ENCODE measurements at regions not wholly inside any gene's neighbourhood (a gene's known extent, or its start where the extent isn't known, plus 50 kb on each side); places are given as distances from the start of the nearest gene placed in this dataset.
"Not testable (repeated sequence)": the region's sequence is repeated elsewhere in the genome, so short reads cannot be mapped to it uniquely, and the experiment has no call there.

DNA sequence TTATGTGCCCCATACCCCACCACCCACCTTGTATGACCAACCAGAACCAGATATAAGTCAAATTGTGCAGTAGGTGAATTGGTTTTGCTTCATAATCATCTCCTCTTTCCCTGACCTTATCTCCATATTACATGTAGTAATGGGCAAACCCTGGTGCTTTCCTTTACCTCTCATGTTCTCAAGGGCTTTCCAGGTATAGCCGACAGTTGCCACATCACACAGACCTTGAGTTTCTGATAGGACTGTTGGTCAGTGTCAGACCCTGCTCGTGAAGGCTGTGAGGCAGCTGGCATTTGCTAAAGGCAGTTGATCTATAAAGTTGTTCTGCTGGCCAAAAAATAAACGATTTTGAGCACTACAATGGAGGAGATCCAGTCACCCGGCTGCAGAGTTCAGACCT, 145.9 kb downstream of the ALX1 start:
- no peaks in the 10 kb centered on the region for H4K20me1 ChIP-seq (replicated peaks; ENCODE audit: control insufficient read depth, extremely low read depth, insufficient read depth, low read length)
- ChIA-PET POLR2A (no interaction called here), CTCF (interaction anchor here (0.8 to 3.0 kb wide), 19 partner anchors 14 to 526 kb away, joined by 3 to 34 read pairs (median 4); no protein-coding TSS in a partner anchor)
- dilution Hi-C loops (cut with MboI; ENCODE audit: extremely low pct_ligation_motif_present, low sequenced_read_pairs) = loop anchor here (25.0 kb wide), 1 partner anchor 264 kb away; no protein-coding TSS in a partner anchor
- no TSS peak for BruUV-seq (replicated peaks)
- H3K4me2 ChIP-seq (ENCODE audit: insufficient read depth, low read length) = no peak overlapping the region
- H3K9me1 ChIP-seq (replicated peaks; ENCODE audit: control insufficient read depth, extremely low read depth, insufficient read depth, low read length) = no peaks in the 10 kb centered on the region
- no peak for FAIRE-seq
- H3K9me3 ChIP-seq (replicated peaks; ENCODE audit: control insufficient read depth, insufficient read depth, low read length) = no peaks in the 10 kb centered on the region
- no peak overlapping the region for H3K4me3 ChIP-seq (replicated peaks in 1 of 3; ENCODE audit: insufficient read depth in 1 of 3, low read depth in 1 of 3, low read length in 3 of 3)
- no peaks in the 10 kb centered on the region for H3K4me1 ChIP-seq (ENCODE audit: control insufficient read depth, extremely low read depth, insufficient read depth, low read length)
- intact Hi-C loops (cut with micrococcal nuclease) = loop anchor here (1.0 kb wide), 1 partner anchor 22 kb away; no protein-coding TSS in a partner anchor
- H3K79me2 ChIP-seq (ENCODE audit: control insufficient read depth, insufficient read depth, low read length) = no peaks in the 10 kb centered on the region
- no peak overlapping the region for H3K9ac ChIP-seq (replicated peaks; ENCODE audit: extremely low read depth, insufficient read depth, low read length)
- H3K36me3 ChIP-seq (ENCODE audit: control insufficient read depth in 2 of 2, extremely low read depth in 1 of 2, insufficient read depth in 2 of 2, low read length in 2 of 2) = no peaks in the 10 kb centered on the region
- DNase-seq (ENCODE audit: low read depth, low spot score) = no peak
- H3K27me3 ChIP-seq (ENCODE audit: control insufficient read depth in 2 of 2, insufficient read depth in 2 of 2, low read length in 2 of 2) = no peaks in the 10 kb centered on the region
- TF ChIP-seq, protein P1, sequence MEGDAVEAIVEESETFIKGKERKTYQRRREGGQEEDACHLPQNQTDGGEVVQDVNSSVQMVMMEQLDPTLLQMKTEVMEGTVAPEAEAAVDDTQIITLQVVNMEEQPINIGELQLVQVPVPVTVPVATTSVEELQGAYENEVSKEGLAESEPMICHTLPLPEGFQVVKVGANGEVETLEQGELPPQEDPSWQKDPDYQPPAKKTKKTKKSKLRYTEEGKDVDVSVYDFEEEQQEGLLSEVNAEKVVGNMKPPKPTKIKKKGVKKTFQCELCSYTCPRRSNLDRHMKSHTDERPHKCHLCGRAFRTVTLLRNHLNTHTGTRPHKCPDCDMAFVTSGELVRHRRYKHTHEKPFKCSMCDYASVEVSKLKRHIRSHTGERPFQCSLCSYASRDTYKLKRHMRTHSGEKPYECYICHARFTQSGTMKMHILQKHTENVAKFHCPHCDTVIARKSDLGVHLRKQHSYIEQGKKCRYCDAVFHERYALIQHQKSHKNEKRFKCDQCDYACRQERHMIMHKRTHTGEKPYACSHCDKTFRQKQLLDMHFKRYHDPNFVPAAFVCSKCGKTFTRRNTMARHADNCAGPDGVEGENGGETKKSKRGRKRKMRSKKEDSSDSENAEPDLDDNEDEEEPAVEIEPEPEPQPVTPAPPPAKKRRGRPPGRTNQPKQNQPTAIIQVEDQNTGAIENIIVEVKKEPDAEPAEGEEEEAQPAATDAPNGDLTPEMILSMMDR (IDR thresholded peaks at IDR 0.05; ENCODE audit: extremely low read depth in 1 of 2, insufficient read depth in 1 of 2, low read depth in 1 of 2, low read length in 2 of 2) = no peak
- no peak for TF ChIP-seq POLR2AphosphoS5 (IDR thresholded peaks at IDR 0.05; ENCODE audit: insufficient read depth, low read depth, low read length)
- TF ChIP-seq JUN (IDR thresholded peaks at IDR 0.05; ENCODE audit: borderline replicate concordance, insufficient read depth, insufficient read length, low read depth) = no peak
- TF ChIP-seq EZH2 (IDR thresholded peaks at IDR 0.05; ENCODE audit: borderline replicate concordance, low read depth, low read length, severe bottlenecking) = no peak
- TF ChIP-seq POLR2A (IDR thresholded peaks at IDR 0.05; ENCODE audit: low read depth, low read length) = no peak
- TF ChIP-seq, protein P2, sequence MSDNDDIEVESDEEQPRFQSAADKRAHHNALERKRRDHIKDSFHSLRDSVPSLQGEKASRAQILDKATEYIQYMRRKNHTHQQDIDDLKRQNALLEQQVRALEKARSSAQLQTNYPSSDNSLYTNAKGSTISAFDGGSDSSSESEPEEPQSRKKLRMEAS (IDR thresholded peaks at IDR 0.05; ENCODE audit: insufficient read depth, insufficient read length) = no peak
- TF ChIP-seq MYC (IDR thresholded peaks at IDR 0.05; ENCODE audit: low read depth, low read length) = no peak
- no peak for TF ChIP-seq FOS (IDR thresholded peaks at IDR 0.05; ENCODE audit: borderline replicate concordance, insufficient read depth, low read length)
- TF ChIP-seq GATA2 (IDR thresholded peaks at IDR 0.05; ENCODE audit: insufficient read depth, insufficient read length, low read depth, low read length) = no peak
- no peak overlapping the region for H2AFZ ChIP-seq (ENCODE audit: low read depth, low read length)
- H3K27ac ChIP-seq (ENCODE audit: insufficient read depth, low read depth, low read length) = no peak overlapping the region

DNA sequence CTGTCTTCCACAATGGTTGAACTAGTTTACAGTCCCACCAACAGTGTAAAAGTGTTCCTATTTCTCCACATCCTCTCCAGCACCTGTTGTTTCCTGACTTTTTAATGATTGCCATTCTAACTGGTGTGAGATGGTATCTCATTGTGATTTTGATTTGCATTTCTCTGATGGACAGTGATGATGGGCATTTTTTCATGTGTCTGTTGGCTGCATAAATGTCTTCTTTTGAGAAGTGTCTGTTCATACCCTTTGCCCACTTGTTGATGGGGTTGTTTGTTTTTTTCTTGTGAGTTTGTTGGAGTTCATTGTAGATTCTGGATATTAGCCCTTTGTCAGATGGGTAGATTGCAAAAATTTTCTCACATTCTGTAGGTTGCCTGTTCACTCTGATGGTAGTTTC, 153.1 kb downstream of the ALX1 start:
- BruUV-seq (replicated peaks); H2AFZ ChIP-seq (ENCODE audit: low read depth, low read length); H3K9ac ChIP-seq (replicated peaks; ENCODE audit: extremely low read depth, insufficient read depth, low read length); H3K9me1 ChIP-seq (replicated peaks; ENCODE audit: control insufficient read depth, extremely low read depth, insufficient read depth, low read length); H3K27ac ChIP-seq (ENCODE audit: insufficient read depth, low read depth, low read length); CTCF ChIA-PET; DNase-seq (ENCODE audit: low read depth, low spot score); H3K9me3 ChIP-seq (replicated peaks; ENCODE audit: control insufficient read depth, insufficient read depth, low read length); H3K27me3 ChIP-seq (ENCODE audit: control insufficient read depth in 2 of 2, insufficient read depth in 2 of 2, low read length in 2 of 2); H4K20me1 ChIP-seq (replicated peaks; ENCODE audit: control insufficient read depth, extremely low read depth, insufficient read depth, low read length); H3K36me3 ChIP-seq (ENCODE audit: control insufficient read depth in 2 of 2, extremely low read depth in 1 of 2, insufficient read depth in 2 of 2, low read length in 2 of 2); POLR2A ChIA-PET; H3K79me2 ChIP-seq (ENCODE audit: control insufficient read depth, insufficient read depth, low read length); H3K4me3 ChIP-seq (replicated peaks in 1 of 3; ENCODE audit: insufficient read depth in 1 of 3, low read depth in 1 of 3, low read length in 3 of 3); intact Hi-C loops (cut with micrococcal nuclease); FAIRE-seq; H3K4me1 ChIP-seq (ENCODE audit: control insufficient read depth, extremely low read depth, insufficient read depth, low read length); H3K4me2 ChIP-seq (ENCODE audit: insufficient read depth, low read length): not testable (repeated sequence)
- dilution Hi-C loops (cut with MboI; ENCODE audit: extremely low pct_ligation_motif_present, low sequenced_read_pairs) = loop anchor here (25.0 kb wide), 1 partner anchor 271 kb away; no protein-coding TSS in a partner anchor
